ENCODE measurements at regions not wholly inside any gene's neighbourhood (a gene's known extent, or its start where the extent isn't known, plus 50 kb on each side); places are given as distances from the start of the nearest gene placed in this dataset.
A peak's percentile ranks its signal among the peaks of the same experiment; 100 is the strongest.

DNA sequence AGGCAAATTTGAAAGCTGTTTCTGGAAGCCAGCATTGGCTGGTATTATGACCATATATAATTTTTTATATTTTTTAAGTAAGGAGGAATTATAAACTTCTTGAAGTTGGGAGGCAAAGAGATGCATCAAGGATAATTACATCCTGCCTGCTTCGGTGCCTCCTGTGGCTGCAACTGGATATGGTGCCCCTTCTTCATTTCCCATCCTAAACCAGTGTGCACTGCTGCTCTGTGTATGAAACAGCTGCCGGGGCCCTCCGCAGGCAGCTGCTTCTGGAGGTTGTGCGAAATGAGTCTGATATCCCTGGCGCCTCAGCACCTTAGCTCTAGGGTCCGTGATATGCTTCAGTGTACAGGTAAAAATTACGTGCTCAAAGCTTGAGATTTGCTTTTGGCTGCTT is 304.2 kb downstream of the ENC1 start:
- DNase-seq, result no peak

GRCh38 chr5:74334762-74335384 is 305.7 kb downstream of the ENC1 start:
- DNase-seq, result no peak

DNA sequence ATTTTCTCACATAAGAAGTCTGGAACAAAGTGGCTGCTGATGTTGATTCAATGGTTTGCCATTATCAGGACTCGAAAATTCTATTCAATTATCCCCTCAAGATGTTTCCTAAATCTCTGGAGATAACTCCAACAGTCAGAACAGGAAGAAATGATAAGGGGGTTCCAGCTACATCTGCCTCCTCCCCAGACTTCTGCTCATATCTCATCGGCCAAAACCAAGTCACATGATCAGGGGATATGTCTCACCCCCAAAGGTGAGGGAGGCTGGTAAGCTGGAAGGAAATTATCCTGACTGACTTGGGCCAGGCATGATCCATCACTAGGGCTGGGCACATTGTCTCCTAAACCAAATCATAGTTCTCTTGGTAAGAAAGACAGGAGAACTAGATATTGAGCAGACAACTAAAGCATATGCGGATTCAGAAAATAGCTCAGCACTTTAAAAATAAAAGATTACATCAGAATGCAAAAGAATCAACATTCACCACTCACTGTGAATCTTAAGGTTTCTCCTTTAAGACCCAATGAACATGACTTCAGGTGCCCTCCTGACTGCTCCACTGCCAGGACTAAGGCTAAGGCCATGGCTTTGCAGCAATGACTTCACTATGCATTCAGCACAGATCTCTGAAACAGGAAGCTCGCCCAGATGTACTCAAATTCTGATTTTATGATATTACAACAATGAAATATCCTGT is 306.3 kb downstream of the ENC1 start:
- no peak for DNase-seq

GRCh38 chr5:74333430-74333829 is 307.1 kb downstream of the ENC1 start:
- no peak for DNase-seq

DNA sequence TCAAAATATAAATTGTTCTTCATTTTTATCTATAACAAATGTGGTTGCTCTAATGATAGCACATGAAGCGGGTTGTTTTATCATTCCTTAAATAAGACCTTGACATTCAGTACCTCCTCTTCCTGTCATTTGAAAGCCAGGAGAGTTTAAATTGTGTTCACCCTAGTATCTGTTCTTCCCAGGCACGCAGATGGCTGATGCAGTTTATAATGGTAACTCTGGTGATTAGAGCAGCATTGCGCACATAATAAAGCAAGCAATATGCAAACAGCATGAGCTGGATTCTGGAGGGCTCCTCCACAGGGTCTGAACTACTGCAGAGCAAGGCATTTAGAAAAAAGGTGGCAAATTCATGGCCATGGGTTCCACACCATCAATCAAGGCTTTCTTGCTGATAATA is 307.8 kb downstream of the ENC1 start:
- no peak for DNase-seq

DNA sequence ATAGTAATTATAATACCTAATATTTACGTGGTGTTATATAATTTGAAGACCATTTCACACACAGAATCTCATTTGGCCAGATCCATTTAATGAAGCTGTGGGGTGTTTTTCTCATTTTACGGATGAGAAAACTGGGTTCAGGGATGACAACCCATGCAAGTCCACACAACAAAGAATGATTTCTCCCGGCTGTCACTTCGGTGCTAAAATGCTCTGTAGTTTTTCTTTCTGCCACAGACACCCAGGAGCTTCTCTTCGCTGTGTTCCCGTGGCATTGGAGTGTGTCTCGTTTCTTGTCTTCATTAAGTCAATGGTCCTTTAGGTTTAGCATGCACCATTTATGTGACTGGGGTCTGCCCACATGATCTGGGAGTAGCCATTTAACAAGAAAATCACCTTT is 308.5 kb downstream of the ENC1 start:
- DNase-seq, result no peak

DNA sequence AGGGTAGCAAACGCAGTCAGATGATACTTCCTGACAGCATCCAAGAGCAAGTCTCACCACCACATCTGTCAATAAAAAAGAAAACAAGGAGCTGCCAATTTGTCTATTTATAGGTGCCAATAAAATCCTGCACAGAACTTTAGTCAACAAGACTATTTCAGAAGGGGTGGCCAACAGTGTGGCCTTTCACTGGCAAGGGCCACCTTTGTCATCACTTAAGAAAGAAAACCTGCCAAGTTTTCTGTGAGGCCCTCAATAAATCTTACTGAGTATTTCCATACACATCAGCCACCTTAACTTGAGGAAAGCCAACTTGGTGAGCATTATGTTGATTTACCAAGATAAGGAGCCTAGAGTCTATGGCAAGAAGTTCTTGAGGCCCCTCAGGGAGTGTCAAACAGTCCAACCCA is 312.3 kb downstream of the ENC1 start:
- no peak for DNase-seq

- DNase-seq, result no peak
These were observed 313.2 kb downstream of the ENC1 start for GRCh38 chr5:74327339-74327685.

DNA sequence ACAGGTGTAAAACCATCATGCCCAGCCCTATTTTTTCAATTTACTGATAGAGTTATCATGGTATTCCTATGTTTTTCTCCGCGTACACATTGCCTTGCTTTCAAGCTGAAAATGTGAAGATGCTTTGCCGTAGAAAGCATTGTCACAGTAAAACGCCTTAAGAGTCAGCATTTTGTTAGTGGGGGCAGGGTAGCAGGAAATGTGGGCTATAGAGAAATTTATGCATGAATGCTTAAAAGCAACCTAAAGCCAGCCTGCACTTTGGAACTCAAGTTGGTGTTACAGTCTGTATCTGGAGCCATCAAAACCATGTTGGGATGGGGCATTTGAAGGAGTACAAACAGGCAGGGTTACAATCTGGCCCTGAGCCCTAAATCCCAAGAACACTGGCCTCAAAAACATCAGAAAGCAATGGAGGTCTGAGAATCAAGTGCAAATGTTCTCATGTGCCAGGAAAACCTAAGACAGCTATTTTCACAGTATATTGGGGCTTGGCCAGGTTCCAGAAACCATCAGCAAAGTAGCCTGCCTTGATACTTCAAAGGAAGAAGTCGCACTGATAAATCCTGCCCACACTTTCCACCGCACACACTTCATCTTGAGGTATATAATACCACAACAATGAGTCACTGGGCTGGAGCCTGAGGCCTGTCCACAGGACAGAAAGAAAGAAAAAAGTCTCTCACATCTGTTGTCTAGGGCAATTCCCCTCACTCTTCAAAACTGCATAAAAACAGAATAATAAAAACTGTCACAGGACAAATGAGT is 313.8 kb downstream of the ENC1 start:
- DNase-seq, result peak; percentile 57

DNA sequence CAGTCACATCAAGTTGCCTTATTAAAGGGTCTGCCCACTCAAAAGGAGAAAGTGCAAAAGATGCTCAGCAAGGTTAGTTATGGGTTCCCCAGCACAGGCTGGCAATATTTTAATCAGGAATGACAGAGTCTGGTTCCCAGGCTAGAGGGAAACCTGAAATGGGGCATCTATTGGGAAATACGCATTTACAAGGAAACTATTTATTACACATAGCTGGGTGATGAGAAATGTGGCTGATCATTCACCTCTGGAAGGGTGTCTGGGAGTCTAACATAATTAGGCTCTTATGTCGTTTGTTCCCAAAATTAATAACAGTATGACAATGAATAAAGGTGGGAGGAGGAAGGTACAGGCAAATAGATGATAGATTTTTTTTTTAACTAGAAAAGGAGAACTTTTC is 314.7 kb downstream of the ENC1 start:
- no peak for DNase-seq

GRCh38 chr5:74324556-74324955 is 316.0 kb downstream of the ENC1 start:
- no peak for DNase-seq

GRCh38 chr5:74322944-74323343 is 317.6 kb downstream of the ENC1 start:
- no peak for DNase-seq

DNA sequence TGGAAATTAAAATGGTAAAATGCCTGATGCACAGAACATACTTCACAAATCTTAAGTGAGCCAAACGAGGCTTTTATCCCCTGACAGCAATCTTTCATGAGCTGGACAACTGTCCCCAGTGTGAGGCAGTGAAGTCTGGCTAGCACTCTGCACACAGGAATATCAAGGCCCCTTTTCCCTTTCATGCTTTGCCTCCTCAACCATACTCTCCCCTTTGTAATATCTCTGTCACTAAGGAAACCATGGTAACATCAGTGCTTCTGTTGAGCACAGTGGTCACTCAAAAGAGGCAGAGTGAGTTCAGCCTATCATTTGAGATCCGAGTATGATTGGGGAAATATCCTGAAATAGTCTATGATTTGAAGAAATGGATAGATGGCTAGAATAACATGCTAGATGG is 318.3 kb downstream of the ENC1 start:
- no peak for DNase-seq

- DNase-seq, result no peak
These were observed 319.2 kb downstream of the ENC1 start for GRCh38 chr5:74321326-74321725.

- DNase-seq, result no peak
These were observed 320.0 kb downstream of the ENC1 start for GRCh38 chr5:74320526-74320925.

DNA sequence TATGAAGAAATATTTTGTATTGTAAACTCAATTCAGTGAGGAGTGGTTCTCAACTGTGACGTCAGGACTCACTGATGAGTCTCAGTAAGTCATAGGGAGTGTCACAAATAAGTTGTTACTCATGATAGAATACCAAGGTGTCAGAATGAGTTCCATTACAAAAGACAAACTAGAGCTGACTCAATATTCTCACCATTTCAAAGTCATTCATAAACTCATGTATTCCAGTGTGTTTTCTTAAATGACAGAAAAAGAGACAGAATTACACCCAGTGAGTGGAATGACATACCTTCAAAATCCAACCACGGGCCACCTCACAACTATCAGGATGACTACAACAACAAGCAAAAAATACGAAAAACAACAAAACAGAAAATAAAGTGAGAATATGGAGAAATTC is 321.5 kb downstream of the ENC1 start:
- no peak for DNase-seq

GRCh38 chr5:74316064-74316603 is 324.4 kb downstream of the ENC1 start:
- DNase-seq, result no peak

DNA sequence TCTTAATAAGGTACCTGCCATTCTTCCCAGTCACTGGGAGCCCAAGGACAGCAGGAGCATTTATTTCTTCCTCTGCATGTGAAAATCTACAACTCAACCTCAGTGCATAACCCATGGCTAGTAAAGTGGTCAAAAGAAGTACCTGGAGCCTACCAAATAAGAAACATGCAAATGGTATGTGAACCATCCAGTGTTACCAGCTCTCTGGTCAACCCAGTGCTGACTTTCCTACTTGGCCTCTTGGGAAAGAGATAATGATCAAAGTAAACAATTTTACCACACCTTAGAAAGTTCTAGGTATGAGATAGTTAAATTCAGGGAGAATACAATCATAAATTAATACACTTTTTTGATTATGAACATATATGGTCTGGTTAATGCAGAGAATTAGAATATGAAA is 325.6 kb downstream of the ENC1 start:
- DNase-seq, result no peak

DNA sequence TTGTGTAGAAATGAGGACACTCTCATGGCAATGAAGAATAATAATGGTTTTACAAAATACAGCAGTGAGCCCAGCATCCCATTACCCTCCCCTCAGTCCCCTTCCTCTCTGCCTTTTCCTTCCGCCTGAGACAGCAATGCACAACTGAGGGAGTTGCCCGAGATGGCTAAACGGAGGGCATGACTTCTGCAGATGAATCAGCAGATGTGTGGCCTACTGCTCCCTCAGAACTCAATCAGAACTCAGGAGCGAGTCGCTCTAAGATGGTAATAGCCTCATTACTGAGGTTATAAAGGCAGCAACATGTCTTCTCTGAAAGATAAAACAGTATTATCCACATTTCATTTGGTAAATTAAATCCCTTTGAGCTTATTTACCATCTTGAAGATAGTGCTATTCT is 326.6 kb downstream of the ENC1 start:
- no peak for DNase-seq

DNA sequence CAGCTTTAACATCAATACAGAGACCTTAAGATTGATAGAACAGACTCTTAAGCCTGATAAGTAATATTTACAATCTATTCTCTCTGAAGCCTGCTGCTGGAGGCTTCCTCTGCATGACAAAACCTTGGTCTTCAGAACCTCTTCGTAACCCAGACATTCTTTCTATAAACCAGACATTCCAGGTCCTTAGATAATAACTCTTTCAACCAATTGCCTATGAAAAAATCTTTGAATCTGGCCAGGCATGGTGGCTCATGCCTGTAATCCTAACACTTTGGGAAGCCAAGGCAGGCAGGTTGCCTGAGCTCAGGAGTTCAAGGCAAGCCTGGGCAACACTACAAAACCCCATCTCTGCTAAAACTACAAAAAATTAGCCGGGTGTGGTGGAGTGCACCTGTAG is 327.8 kb downstream of the ENC1 start:
- DNase-seq, result no peak

GRCh38 chr5:74311961-74312360 is 328.6 kb downstream of the ENC1 start:
- no peak for DNase-seq

DNA sequence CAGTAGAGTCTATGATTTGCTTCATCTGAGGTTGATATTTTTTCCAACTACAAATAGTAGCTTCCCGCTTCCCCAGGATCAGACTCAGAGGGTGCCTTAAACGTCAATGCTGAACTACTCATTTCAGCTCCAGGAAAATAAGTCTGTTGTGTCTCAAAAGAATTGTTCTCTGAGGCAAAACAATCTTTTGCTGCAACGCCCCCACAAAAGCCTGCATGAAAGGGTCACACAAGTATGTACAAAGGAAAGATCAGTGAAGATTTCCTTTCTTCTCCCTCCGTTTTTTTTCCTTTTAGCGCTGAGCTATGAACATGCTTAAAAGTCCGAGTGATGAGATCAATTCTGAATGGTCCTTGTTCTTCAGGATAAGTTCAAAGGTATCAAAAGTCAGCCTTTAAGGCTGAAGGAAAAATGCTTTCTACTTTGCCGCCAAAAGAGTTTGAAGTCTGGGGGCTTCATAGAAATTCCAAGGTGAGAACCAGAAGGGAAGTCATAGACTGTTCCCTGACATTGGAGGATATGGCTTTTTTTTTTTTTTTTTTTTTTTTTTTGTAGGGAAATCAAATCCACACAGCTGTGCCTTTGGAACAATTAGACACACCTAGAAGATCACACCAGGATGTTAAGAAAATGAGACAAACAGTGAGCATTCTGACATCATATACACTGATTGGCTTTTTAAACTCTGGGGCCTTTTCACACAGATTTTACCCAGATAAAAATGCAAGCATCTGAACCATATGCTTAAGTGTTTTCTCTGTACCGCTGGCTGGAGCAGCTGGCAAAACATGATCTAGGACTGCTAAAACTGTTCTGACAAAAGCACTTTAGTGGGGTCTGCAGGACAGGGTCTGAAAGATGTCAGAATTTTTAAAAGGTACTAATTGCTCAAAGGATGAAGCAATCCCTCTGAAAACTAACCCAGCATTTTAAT is 329.3 kb downstream of the ENC1 start:
- no peak for DNase-seq

GRCh38 chr5:74310386-74310785 is 330.1 kb downstream of the ENC1 start:
- DNase-seq, result peak; percentile 47
